ENCODE measurements at regions not wholly inside any gene's neighbourhood (a gene's known extent, or its start where the extent isn't known, plus 50 kb on each side); places are given as distances from the start of the nearest gene placed in this dataset.

DNA sequence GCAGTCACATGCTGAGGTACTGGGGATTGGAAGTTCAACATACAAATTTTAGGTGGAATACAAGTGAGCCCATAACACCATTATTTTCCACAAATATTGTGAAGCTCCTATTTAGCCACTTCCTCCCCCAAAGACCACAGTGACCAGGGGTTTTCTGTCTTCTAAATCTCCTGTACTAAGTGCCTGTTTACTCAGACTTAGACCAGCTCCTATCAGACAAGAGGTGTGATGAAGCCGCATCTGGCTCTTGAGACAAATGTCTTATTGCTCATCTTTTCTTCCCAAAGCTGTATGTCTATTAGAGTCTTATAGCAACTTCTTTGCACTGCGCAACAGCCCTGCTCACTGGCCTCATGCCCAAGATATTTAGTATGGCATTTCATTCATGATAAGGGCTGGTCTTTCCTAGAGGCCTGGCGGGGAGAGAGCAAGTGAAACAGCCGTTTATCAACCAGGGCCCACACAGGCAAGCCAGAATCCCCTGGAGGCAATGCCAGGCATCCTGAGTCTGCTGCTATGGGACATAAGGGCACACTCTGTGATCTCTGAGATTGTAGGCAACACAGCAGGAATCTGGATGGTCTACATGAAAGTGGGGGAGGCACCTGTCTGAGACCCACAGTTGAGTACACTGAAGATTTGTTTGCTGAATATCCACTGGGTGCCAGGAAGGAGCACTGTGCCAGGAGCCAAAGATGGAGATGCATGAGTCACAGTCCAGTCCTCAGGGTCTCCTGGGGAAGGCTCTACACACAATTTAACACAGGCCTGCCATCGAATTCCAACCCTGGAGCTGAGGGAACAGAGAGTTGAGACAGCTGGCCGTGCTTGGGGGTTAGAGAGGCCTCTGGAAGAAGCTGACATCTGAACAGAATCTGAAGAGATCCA lies 78.5 kb upstream of the NCAM1 start:
- DNase-seq: no peak

DNA sequence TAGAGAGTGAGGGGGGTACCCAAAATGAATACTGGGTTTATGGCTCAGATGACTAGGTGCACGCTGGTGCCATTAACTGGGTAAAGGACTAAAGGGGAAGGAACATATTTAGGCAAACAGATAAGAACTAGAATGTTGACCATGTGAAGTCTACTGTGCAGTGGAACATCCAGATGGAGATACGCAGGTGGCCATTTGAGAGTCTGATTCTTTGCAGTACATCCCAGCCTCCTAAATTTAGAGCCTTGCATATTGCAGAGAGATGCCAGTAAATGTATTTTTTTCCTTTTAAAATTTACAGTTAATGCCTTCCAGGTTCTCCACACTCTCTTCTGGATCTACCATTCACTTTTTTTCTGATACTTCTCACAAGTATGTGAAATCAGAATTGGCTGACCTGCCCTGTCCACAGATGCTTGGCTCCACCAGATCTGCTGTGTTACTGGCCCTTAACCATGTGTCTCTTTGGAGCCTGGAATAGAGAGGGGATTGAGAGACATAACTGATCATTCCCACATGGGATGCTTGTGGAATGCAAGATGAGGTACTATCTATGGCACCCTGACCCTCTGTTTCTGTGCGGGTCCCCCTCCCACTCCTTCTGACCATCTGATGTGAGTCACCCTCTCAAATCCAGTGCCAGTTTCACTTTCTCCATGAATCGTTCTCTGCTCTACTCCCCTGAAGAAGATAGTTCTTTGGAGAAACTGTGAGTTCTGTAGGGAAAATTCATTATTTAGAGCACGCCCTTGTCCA lies 77.0 kb upstream of the NCAM1 start:
- no peak for DNase-seq

DNA sequence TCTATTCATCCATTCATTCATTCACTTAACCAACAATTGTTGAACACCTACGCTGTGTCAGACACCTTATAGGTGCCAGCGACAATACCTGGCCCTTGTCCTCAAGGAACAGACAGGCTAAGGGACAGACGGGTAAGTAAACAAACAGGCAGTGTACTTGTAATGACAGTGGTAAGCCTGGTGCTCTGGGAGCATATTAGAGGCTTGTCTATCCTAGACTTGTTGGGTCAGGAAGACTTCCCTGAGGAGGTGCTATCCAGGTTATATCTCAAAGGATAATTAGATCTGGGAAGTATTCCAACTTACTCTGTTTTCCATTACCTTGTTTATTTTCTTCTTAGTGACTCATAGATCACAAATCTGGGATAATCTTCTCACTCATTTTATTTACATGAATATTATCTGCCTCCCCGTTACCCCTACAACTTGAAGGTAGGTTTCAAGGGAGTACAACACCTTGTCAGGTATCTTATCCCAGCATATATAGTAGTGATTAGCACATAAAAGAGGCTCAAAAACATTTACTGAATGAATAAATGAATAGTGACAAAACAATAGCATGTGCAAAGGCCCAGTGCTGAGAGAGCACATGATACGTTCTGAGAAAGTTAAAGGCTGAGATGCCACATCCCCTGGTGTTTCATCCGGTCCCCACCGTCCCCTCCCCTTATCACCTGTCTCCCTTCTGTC lies 75.3 kb upstream of the NCAM1 start:
- no peak for DNase-seq

DNA sequence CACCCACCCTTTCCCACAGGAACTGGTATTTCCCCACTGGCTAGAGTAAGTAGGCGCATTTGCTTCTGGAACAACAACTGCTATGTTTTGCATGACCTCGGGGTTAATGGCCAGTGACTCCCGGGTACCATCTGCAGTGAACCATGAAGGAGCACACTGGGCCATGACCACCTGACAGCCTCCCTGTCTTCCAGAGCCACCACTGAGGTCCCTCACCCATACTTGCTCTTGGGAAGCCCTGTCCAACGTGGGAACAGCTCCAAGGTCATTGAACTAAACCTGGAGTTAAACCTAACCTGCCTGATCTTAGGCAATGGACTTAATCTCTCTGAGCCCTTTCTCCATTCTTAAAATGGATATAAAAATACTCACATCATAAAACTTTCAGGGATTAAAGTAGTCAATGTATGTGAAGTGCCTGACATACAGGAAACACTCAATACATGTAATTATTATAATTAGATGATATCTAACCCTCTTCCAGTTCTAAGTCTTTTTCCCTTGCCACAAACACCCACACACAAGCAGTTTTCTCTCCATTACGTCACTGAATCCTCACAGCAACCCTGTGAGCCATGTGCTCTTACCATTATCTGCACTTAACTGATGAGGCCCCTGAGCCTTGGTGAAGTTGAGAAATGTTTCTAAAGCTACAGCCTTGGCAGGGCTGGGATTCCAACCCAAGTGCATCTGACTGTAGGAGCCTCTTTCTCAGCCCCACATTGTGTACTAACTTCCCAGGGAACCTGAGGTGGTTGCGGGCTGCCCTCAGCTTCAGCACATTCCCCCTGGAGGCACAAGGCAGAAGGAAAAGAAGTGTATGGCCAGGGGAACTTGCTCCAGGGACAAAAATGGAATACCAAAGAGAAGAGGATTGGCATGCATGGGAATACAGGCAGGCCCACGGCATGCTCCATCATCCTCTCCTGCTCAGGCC lies 74.5 kb upstream of the NCAM1 start:
- no peak for DNase-seq

DNA sequence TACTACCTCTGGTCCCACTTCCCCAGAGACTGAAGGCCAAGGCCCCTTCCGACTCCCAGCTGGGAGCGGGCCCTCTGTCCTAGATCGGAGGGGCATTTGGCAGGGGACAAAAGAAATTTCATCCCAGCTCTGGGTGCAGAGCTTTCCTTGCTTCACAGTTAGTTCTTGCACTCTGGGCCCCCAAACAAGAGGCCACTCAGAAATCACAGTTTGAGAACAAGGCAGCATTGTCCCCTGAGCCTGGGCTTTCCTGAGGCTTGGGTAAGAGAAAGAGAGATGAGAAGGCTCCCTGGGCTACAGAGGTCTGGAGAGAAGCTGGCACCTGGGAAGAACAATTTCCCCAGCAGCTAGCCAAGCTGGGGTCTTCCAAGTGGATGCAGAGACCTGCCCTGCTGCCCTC lies 71.8 kb upstream of the NCAM1 start:
- no peak for DNase-seq

DNA sequence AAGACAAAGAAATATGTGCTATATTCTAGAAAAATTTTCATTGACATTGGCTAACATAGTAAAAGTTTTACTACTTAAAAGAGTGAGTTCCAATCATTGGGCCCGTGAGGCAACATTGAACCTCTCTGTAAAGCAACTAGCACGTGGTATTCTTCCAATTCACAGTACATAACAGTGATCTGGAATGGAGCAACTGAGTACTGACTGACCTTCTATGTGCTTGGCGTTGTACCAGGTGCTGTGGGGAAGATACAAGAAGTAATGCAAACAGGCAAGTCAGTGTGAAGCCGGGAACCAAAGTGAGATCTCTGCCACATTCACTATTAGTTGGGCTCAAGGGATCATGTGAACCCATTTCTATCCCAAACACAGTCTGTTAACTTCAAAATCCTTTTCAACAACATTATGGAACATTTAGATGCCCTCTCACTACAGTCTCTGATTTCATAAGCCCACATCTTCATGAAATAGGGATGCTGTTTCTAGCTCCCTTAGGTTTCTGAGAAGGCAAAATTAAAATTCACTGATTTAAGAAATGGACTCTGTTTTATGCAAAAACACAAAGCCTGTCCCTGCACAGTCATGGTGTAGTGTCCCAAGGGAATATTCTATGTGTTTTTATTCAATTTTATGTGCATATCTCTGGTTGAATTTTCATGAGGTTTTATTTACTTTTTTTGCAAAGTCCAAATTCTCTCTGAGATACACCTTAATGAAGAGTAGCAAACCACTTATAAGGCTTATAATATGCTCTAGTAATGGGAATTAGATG lies 61.8 kb upstream of the NCAM1 start:
- no peak for DNase-seq

DNA sequence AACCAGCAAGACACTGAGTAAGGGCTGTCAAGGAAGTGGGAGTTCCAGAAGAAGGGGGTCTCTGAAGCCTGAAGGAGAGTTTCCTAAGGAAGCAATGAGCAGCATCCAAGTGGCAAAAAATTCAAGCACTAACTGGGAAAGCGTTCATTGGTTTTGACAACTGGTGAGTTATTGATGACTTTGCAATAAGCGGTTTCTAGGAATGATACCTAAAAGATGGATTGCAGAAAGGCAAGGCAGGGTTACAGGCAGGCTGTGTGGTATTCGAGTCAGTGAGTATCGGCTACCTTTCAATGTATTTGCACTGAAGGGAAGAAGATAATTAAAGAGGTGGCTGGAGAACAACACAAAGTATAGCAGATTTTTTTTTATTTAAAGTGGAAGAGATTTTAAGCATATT lies 59.3 kb upstream of the NCAM1 start:
- DNase-seq: no peak

DNA sequence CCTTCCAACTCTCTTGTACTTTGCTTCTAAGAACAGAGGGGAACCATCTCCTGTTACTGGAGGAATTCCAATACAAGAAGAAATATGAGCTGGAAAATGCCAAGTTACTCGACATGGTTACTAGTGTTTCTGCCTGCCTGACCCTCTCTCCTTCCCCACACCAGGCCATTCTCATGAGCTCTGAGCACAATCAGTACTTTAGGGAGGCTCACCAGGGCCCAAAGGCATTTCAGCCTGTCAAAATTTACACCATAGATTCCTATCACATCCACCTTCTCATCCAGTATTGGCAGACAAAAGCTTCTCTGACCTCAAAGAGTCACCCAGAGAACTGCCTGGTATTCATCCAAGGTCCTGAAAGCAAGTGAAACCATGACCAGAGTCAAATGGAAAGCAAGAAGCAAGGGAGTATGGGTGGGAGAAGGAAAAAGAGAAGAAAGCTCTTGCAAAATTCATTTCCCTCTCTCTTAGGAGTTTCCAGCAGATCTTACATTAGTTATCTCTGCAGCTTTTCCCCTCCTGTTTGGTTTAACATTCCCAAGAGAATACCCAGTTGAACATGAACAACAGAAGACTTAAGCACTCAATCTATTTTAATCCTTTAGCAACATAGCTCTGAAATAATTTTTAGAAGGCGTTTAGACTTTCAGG lies 58.7 kb upstream of the NCAM1 start:
- DNase-seq: no peak

DNA sequence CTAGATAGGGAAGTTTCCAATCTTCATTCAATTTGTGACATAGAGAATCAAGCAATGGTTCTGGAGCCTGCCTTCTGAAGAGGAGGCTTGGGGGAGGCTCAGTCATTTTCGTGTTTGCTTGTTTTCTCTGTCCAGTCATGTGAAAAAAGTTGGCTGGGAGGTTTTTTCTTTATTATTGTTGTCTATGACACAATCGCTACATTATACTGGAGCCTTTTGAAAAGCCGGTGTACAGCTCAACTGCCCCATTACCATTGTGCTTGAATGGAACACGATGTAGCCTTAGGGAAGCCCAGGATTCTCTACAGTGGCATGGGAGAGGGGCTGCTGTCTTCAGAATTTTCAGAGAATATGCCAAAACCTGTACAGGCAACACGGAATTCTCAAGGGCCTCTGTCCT lies 57.9 kb upstream of the NCAM1 start:
- no peak for DNase-seq

DNA sequence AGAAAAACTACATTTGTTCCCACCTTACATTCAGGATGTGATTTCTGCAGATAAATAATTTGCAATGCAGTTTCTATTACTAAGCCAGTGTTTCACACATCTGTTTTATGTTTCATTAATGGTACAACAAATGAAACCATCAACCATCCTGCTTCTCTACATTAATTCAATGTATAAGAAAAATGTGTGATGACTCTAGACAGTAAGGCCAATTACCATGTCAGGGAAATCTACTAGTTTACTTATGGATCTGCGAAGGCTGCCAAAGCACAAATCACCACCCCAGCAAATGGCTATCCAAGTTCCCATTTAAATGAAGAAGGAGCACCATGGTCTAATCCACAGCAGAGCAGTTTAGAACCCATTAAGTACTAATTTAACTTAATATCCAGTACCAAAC lies 50.1 kb upstream of the NCAM1 start:
- no peak for DNase-seq
